ENCODE measurements at regions not wholly inside any gene's neighbourhood (a gene's known extent, or its start where the extent isn't known, plus 50 kb on each side); places are given as distances from the start of the nearest gene placed in this dataset.

- in situ Hi-C loops (cut with MboI; ENCODE audit: low pct_unique_long_range_greater_than_20kb, low sequenced_read_pairs, unreplicated experiment): no loop called here
- DNase-seq (ENCODE audit: low spot score): no peak
- no peak for TF ChIP-seq CTCF (IDR thresholded peaks at IDR 0.05; ENCODE audit: extremely low read depth, insufficient read depth, missing control alignments)
Measured at GRCh38 chr15:93289941-93290617, 201.1 kb upstream of the RGMA start.

- no peak for DNase-seq (ENCODE audit: low spot score)
- no peak for TF ChIP-seq CTCF (IDR thresholded peaks at IDR 0.05; ENCODE audit: extremely low read depth, insufficient read depth, missing control alignments)
- in situ Hi-C loops (cut with MboI; ENCODE audit: low pct_unique_long_range_greater_than_20kb, low sequenced_read_pairs, unreplicated experiment): no loop called here
Measured at GRCh38 chr15:93288728-93289294, 199.8 kb upstream of the RGMA start.

GRCh38 chr15:93286446-93286845, 197.4 kb upstream of the RGMA start:
- no peak for DNase-seq (ENCODE audit: low spot score)
- no peak for TF ChIP-seq CTCF (IDR thresholded peaks at IDR 0.05; ENCODE audit: extremely low read depth, insufficient read depth, missing control alignments)
- in situ Hi-C loops (cut with MboI; ENCODE audit: low pct_unique_long_range_greater_than_20kb, low sequenced_read_pairs, unreplicated experiment): no loop called here

GRCh38 chr15:93283854-93284253, 194.8 kb upstream of the RGMA start:
- TF ChIP-seq CTCF (IDR thresholded peaks at IDR 0.05; ENCODE audit: extremely low read depth, insufficient read depth, missing control alignments): no peak
- DNase-seq (ENCODE audit: low spot score): no peak
- in situ Hi-C loops (cut with MboI; ENCODE audit: low pct_unique_long_range_greater_than_20kb, low sequenced_read_pairs, unreplicated experiment): no loop called here

- TF ChIP-seq CTCF (IDR thresholded peaks at IDR 0.05; ENCODE audit: extremely low read depth, insufficient read depth, missing control alignments): no peak
- no peak for DNase-seq (ENCODE audit: low spot score)
- in situ Hi-C loops (cut with MboI; ENCODE audit: low pct_unique_long_range_greater_than_20kb, low sequenced_read_pairs, unreplicated experiment): no loop called here
Measured at GRCh38 chr15:93282808-93283207, 193.8 kb upstream of the RGMA start.

- no peak for TF ChIP-seq CTCF (IDR thresholded peaks at IDR 0.05; ENCODE audit: extremely low read depth, insufficient read depth, missing control alignments)
- in situ Hi-C loops (cut with MboI; ENCODE audit: low pct_unique_long_range_greater_than_20kb, low sequenced_read_pairs, unreplicated experiment): no loop called here
- no peak for DNase-seq (ENCODE audit: low spot score)
Measured at GRCh38 chr15:93278783-93279182, 189.8 kb upstream of the RGMA start.

Measured in GM13977 (cell line).